ENCODE measurements at regions not wholly inside any gene's neighbourhood (a gene's known extent, or its start where the extent isn't known, plus 50 kb on each side); places are given as distances from the start of the nearest gene placed in this dataset.

DNA sequence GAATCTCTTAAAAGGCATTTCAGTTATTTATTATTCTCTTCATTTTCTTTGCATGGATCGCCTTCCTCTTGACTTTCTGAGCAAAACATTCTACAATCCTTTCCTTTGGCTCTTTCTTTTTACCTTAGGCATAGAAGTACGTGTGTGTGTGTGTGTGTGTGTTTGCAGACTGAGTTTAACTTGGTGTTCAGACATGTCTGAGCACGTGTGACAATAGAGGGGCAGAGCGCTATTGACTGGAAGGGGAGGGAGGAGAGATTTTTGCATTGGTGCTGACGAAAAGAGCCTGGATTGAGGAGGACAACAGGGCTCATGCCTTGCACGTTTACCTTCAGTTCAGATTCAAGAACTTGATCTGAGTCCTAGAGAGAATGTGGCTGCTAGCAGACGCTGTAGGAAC, 129.8 kb downstream of the SEC23IP start:
- TF ChIP-seq YY1 (IDR thresholded peaks at IDR 0.05; ENCODE audit: insufficient read depth, insufficient read length) (no peak), SUZ12 (IDR thresholded peaks at IDR 0.05; ENCODE audit: extremely low read depth, insufficient read depth, insufficient read length) (no peak)
